GM12878 (cell line): ENCODE measurements at regions not wholly inside any gene's neighbourhood (a gene's known extent, or its start where the extent isn't known, plus 50 kb on each side); places are given as distances from the start of the nearest gene placed in this dataset.

Experiments used
- ATAC-seq: fragments of 200-7000 bp; cut with Tn5 transposase; 3 replicates; pipeline ENCODE4 v1.9.1; 2020; ENCODE audit warnings: mild to moderate bottlenecking, moderate library complexity
- BruUV-seq: library from RNA; stranded (reverse); fragments of 400-500 nt; replicated peaks from 2 replicates; lab custom pipeline; 2021; lab: Mats Ljungman, UMichigan
- CTCF ChIA-PET: fragments of 300-600 bp; sonication (Branson Sonifier 250); formaldehyde crosslinking; extraction: SDS; loops from one replicate; lab custom pipeline; 2021; ENCODE audit warnings: inconsistent platforms; lab: Yijun Ruan, JAX
- POLR2A ChIA-PET: fragments of 350-600 bp; formaldehyde crosslinking; extraction: SDS; loops from one replicate; lab custom pipeline; 2021; ENCODE audit warnings: inconsistent platforms; lab: Charles Lee
- RAD21 ChIA-PET: fragments of 300-600 bp; sonication (Branson Sonifier 250); formaldehyde crosslinking; loops from one replicate; lab custom pipeline; 2023; ENCODE audit warnings: antibody characterized with exemption; ENCODE audit not compliant: unreplicated experiment; lab: Charles Lee
- SMC1A ChIA-PET: fragments of 300-600 bp; sonication (Branson Sonifier 250); formaldehyde crosslinking; loops from one replicate; lab custom pipeline; 2023; ENCODE audit not compliant: unreplicated experiment, uncharacterized antibody; lab: Charles Lee
- DNase-seq: peaks from one replicate; pipeline ENCODE4 v3.0.0-alpha.2; 2011; ENCODE audit warnings: low read depth, low spot score
- FAIRE-seq: peaks from 3 replicates; lab custom pipeline; 2011; peaks lifted over from hg19 to GRCh38; lab: Jason Lieb, UNC
- H2AFZ ChIP-seq: 2 replicates; pipeline ENCODE4 v1.6.0; 2011; ENCODE audit warnings: low read depth, low read length, control low read depth; ENCODE audit not compliant: control insufficient read depth
- H3K27ac ChIP-seq: 2 replicates; pipeline ENCODE4 v1.5.1; 2011; ENCODE audit warnings: control low read depth; ENCODE audit not compliant: control insufficient read depth, insufficient read depth
- H3K27me3 ChIP-seq, 2 experiments: replicated peaks in 1 of 2; 2 replicates each; pipeline versions ENCODE4 v1.6.0 to v1.6.1; 2011; ENCODE audit warnings: low read length in 1 of 2; ENCODE audit not compliant: control insufficient read depth in 2 of 2, insufficient read depth in 2 of 2
- H3K36me3 ChIP-seq, 2 experiments: 2 replicates each; pipeline ENCODE4 v1.5.1; 2011; ENCODE audit warnings: low read length in 1 of 2; ENCODE audit not compliant: control insufficient read depth in 2 of 2, insufficient read depth in 2 of 2
- H3K4me1 ChIP-seq: 2 replicates; pipeline ENCODE4 v1.6.1; 2011; ENCODE audit warnings: mild to moderate bottlenecking, low read length, moderate library complexity, mixed read lengths; ENCODE audit not compliant: control insufficient read depth, insufficient read depth
- H3K4me2 ChIP-seq: 2 replicates; pipeline ENCODE4 v1.6.0; 2011; ENCODE audit warnings: control low read depth; ENCODE audit not compliant: control insufficient read depth, insufficient read depth
- H3K4me3 ChIP-seq: fragments of 200-600 bp; sonication (generic); 2 replicates; pipeline ENCODE4 v1.5.1; 2016
- H3K79me2 ChIP-seq: 2 replicates; pipeline ENCODE4 v1.6.0; 2011; ENCODE audit warnings: low read length; ENCODE audit not compliant: control insufficient read depth, insufficient read depth
- H3K9ac ChIP-seq: 2 replicates; pipeline ENCODE4 v1.8.0; 2011; ENCODE audit warnings: low read length, control low read depth, mixed read lengths; ENCODE audit not compliant: control insufficient read depth, insufficient read depth
- H3K9me3 ChIP-seq: replicated peaks from 3 replicates; pipeline ENCODE4 v1.5.1; 2011; ENCODE audit warnings: mild to moderate bottlenecking, low read length; ENCODE audit not compliant: control insufficient read depth, insufficient read depth
- H4K20me1 ChIP-seq: 2 replicates; pipeline ENCODE4 v1.6.0; 2011; ENCODE audit not compliant: control insufficient read depth, insufficient read depth
- BHLHE40 ChIP-seq, 2 experiments: fragments of 450-650 bp in 1 of 2; IDR thresholded peaks; 2 replicates each; pipeline ENCODE4 v1.6.1; 2011 to 2017; ENCODE audit warnings: low read depth in 2 of 2, borderline replicate concordance in 1 of 2, improper control_type of control experiment in 1 of 2, low read length in 1 of 2, mild to moderate bottlenecking in 1 of 2
- CBX5 ChIP-seq: sonication (generic); IDR thresholded peaks from 2 replicates; pipeline ENCODE4 v1.6.1; 2016; ENCODE audit warnings: low read depth, moderate library complexity, mild to moderate bottlenecking, inconsistent platforms
- FOXM1 ChIP-seq: IDR thresholded peaks from 2 replicates; pipeline ENCODE4 v1.6.1; 2012; ENCODE audit warnings: low read depth, mild to moderate bottlenecking, inconsistent platforms, low read length, moderate library complexity
- NBN ChIP-seq: fragments of 450-650 bp; IDR thresholded peaks from 2 replicates; pipeline ENCODE4 v1.6.1; 2016
- POLR2AphosphoS2 ChIP-seq: IDR thresholded peaks from 2 replicates; pipeline ENCODE4 v1.6.1; 2011; ENCODE audit warnings: low read depth, mild to moderate bottlenecking, low read length, improper control_type of control experiment, moderate library complexity
- RAD51 ChIP-seq: fragments of 450-650 bp; IDR thresholded peaks from 2 replicates; pipeline ENCODE4 v1.6.1; 2016; ENCODE audit warnings: moderate library complexity, mild to moderate bottlenecking, inconsistent platforms
- RB1 ChIP-seq: fragments of 450-650 bp; formaldehyde crosslinking; IDR thresholded peaks from 2 replicates; pipeline ENCODE4 v1.6.1; 2017; ENCODE audit warnings: mild to moderate bottlenecking, borderline replicate concordance
- SMAD1 ChIP-seq: fragments of 450-650 bp; IDR thresholded peaks from 2 replicates; pipeline ENCODE4 v1.6.1; 2018; ENCODE audit warnings: mild to moderate bottlenecking, low read depth; ENCODE audit not compliant: partially characterized antibody
- SMAD5 ChIP-seq: IDR thresholded peaks from 2 replicates; pipeline ENCODE4 v1.6.1; 2016; ENCODE audit warnings: antibody characterized with exemption, low read depth
- SREBF2 ChIP-seq: IDR thresholded peaks from 2 replicates; pipeline ENCODE4 v1.6.1; 2012; ENCODE audit warnings: mild to moderate bottlenecking, low read length
- ZBED1 ChIP-seq: IDR thresholded peaks from 2 replicates; pipeline ENCODE4 v1.6.1; 2016; ENCODE audit warnings: borderline replicate concordance
- WGBS: methylation state at CpG from one replicate; pipeline ENCODE4 v1.1.6; 2016; ENCODE audit warnings: low lambda C conversion rate; ENCODE audit not compliant: insufficient replicate concordance, insufficient coverage; ENCODE audit errors: missing lambda C conversion rate; 5-methylcytosine and 5-hydroxymethylcytosine counted together
- in situ Hi-C: fragments of 300-500 bp; cut with MboI; formaldehyde crosslinking; loops from 9 replicates; pipeline ENCODE4 v1.14.3; 2018; ENCODE audit warnings: mixed read lengths
- intact Hi-C: fragments of 100-400 bp; cut with micrococcal nuclease; formaldehyde crosslinking; loops from one replicate; pipeline ENCODE4 v1.14.2; 2022; ENCODE audit not compliant: unreplicated experiment
- TF ChIP-seq, protein P1 (sequence below): fragments of 450-650 bp; IDR thresholded peaks from 2 replicates; pipeline ENCODE4 v1.6.1; 2016; ENCODE audit warnings: mild to moderate bottlenecking, moderate library complexity, borderline replicate concordance

DNA sequence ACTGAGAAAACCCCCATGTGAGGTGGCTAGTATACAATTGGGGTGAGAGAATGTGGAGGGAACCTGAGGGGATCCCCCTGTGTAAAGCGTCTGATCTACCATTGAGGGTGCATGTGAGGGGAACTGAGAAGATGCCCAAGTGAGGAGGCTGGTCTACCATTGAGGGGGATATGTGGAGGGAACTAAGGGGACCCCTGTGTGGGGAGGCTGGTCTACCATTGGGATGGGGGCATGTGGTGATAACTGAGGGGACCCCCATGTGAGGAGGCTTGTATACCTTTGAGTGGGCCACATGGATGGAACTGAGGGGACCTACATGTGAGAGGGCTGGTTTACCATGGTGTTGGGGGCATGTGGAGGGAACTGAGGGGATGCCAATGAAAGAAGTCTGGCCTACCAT is 160.8 kb downstream of the FBLN2 start:
- no TSS peak for BruUV-seq
- 35% methylated on average over 1 of the region's 1 CpG for WGBS
- ATAC-seq (no peak), DNase-seq (no peak), FAIRE-seq (no peak)
- no peaks in the 10 kb centered on the region for H4K20me1 ChIP-seq
- H3K4me1 ChIP-seq = no peaks in the 10 kb centered on the region
- in situ Hi-C loops (no loop called here), intact Hi-C loops (no loop called here)
- no peaks in the 10 kb centered on the region; the same call in 1 of the 3 replicates for H3K9me3 ChIP-seq
- H3K9ac ChIP-seq = no peak overlapping the region
- no peaks in the 10 kb centered on the region for H3K79me2 ChIP-seq
- POLR2A ChIA-PET = no interaction called here
- H3K27ac ChIP-seq = no peak overlapping the region
- no peaks in the 10 kb centered on the region for H3K36me3 ChIP-seq
- no peak overlapping the region for H3K4me3 ChIP-seq
- SMC1A ChIA-PET = no interaction called here
- H3K4me2 ChIP-seq = no peak overlapping the region
- RAD21 ChIA-PET = no interaction called here
- no peaks in the 10 kb centered on the region for H3K27me3 ChIP-seq
- TF ChIP-seq RB1 = no peak
- TF ChIP-seq POLR2AphosphoS2 = no peak
- no peak for TF ChIP-seq BHLHE40 (IDR thresholded peaks at IDR 0.05; ENCODE audit: borderline replicate concordance in 1 of 2, low read depth in 2 of 2, low read length in 1 of 2)
- TF ChIP-seq RAD51 = no peak
- no peak for TF ChIP-seq SMAD5
- no peak for TF ChIP-seq SMAD1
- no peak for TF ChIP-seq NBN
- no peak for TF ChIP-seq SREBF2
- no peak for TF ChIP-seq ZBED1
- TF ChIP-seq FOXM1 = no peak
- TF ChIP-seq, protein P1, sequence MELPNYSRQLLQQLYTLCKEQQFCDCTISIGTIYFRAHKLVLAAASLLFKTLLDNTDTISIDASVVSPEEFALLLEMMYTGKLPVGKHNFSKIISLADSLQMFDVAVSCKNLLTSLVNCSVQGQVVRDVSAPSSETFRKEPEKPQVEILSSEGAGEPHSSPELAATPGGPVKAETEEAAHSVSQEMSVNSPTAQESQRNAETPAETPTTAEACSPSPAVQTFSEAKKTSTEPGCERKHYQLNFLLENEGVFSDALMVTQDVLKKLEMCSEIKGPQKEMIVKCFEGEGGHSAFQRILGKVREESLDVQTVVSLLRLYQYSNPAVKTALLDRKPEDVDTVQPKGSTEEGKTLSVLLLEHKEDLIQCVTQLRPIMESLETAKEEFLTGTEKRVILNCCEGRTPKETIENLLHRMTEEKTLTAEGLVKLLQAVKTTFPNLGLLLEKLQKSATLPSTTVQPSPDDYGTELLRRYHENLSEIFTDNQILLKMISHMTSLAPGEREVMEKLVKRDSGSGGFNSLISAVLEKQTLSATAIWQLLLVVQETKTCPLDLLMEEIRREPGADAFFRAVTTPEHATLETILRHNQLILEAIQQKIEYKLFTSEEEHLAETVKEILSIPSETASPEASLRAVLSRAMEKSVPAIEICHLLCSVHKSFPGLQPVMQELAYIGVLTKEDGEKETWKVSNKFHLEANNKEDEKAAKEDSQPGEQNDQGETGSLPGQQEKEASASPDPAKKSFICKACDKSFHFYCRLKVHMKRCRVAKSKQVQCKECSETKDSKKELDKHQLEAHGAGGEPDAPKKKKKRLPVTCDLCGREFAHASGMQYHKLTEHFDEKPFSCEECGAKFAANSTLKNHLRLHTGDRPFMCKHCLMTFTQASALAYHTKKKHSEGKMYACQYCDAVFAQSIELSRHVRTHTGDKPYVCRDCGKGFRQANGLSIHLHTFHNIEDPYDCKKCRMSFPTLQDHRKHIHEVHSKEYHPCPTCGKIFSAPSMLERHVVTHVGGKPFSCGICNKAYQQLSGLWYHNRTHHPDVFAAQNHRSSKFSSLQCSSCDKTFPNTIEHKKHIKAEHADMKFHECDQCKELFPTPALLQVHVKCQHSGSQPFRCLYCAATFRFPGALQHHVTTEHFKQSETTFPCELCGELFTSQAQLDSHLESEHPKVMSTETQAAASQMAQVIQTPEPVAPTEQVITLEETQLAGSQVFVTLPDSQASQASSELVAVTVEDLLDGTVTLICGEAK = no peak
- no peak for TF ChIP-seq CBX5
- CTCF ChIA-PET = no interaction called here
- H2AFZ ChIP-seq = no peak overlapping the region
